HL-60/S4 (cell line): ENCODE measurements at regions not wholly inside any gene's neighbourhood (a gene's known extent, or its start where the extent isn't known, plus 50 kb on each side); places are given as distances from the start of the nearest gene placed in this dataset.

Experiments used
- in situ Hi-C: fragments of 300-500 bp; cut with MboI; formaldehyde crosslinking; loops from 2 replicates; pipeline ENCODE4 v1.14.3; 2022; ENCODE audit warnings: low sequenced_read_pairs

DNA sequence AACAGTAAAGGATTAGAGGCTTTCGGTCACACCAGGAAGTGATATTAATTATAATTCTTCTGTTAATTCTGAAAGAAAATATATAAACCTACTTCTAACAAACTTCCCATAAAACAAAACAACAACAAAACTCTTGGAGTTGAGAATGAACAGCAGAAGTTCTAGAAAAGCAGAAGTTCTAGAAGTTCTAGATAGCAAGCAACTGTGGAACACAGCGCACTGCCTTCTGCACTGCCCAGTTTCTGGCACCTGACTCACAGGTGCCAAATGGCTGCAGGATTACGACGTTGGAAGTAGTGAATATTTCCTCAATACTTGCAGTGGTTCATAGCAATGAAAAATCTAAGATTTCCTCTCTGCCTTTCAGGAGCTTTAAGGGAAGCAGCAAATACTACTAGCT lies 132.2 kb downstream of the OR13A1 start:
- in situ Hi-C loops, result no loop called here

DNA sequence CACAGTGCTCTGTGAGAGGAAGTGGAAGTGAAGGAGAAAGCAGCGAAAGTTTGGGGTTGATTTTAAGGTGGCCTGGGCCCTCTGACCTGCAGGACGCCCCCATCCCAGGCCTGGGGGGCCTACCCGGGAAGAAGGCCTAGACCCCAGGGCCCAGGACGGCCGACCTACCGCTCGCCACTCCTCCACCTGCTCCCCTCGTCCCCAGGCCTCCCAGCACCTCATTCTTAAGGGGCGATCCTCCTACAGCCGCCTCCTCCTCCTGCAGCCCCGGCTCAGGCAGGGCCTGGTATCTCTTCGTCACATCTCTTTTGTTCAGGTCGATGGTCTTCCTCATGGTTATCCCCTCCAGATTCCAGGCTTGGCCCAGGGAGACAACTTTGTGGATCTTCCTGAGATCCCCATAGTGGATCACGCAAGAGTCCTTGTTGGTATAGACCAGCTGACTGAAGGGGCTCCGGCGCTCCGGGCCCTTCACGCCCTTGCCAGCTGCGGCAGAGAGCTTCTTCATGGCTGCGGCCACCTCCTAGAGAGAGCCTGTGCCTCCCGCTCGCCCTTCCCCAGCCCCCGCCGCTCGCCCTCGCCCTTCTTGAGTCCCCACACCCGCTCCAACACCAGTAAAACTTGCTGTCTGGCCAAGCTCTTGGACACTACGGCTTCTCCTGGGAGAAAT lies 117.5 kb downstream of the OR13A1 start:
- in situ Hi-C loops, result no loop called here

DNA sequence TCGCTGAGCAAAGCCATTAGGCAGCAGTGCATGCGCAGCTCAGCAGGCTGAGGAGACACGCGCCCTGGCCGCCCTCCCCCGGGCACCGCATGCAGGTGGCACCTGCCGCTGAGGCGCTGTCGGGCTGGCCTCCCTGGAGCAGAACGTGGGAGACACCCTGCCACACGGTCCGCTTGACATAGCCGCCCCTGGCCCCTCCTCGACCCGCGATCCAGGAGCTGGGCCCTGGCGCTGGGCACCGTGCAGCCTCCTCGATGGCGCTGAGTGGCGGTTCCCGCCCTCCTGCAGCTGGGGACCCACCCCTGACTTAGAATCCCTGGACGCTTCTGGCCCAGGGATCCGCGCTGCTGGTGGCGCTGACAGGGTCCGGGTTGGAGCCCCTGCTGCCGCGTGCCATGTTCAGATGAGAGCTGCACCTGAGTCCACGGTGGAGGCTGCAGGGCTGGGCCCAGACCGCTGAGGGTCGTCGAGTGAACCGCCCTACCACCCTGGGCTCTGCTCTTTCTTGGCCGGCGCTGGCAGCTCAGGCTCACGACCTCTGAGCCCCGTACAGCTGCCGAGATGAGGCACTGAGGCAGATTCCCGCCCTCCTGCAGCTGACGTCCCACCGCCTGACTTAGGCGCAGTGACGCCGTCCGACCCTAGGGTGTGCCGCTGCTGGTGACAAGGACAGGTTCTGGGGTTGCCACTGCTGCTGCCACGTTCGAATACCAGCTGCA lies 116.8 kb downstream of the OR13A1 start:
- in situ Hi-C loops, result no loop called here

DNA sequence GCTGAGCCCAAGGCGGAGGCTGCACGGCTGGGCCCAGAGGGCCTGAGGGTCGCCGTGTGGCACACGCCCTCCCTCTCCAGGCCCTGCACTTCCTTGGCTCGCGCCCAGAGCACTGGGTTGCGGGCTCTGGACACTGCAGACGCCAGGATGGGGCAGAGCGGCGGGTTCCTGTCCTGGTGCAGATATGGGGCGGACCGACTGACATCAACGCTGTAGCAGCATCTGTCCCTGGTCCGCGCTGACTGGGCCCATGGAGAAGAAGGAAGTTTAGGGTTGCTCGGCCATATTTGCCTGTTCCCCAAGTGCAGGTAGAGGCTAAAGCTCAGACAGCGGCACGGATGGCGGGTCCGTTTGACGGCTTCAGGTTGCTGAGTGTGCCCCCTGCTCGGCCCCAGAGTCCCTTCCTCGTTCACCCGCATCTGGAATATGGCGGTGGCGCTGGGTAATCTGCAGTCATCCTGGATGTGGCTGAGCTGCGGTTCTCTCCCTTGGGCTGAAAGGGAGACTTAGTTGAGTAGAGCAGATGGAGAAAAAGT lies 116.1 kb downstream of the OR13A1 start:
- in situ Hi-C loops, result no loop called here

DNA sequence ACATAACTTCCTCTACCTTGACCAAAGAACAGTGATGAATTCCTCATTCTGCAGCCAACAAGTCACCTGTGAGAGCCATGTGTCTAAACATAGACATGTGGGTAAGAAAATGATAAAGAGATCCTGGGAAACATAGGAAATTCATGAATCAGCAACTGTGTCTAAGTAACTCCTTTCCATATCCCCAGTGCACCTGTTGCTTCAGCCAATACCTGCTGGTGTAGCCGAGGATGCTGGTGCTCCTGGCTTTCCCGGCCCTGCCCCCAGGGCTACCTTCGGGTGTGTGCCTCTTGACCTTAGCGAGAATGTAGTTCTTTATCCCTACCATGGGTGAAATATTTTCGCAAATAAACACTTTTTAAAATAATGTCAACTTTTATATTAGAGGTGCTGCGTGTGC lies 114.1 kb downstream of the OR13A1 start:
- in situ Hi-C loops, result no loop called here

DNA sequence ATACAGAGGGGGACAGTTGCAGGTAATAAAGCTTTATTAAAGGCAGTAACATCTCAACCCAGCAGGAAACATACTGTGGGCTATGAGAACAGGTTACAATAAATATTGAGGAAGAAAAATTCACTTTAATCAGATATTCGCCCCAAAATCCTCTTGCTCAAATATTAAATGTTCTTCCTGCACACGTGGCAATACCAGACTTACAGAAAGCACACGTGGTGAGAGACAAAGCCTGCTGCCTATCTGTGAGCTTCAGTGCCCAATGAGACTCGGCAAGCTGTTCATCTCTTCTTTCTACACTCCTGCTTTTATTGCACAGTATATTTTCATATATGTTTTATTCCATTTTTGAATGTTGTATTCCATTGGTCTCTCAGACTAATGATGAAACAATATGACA lies 113.2 kb downstream of the OR13A1 start:
- in situ Hi-C loops, result no loop called here

DNA sequence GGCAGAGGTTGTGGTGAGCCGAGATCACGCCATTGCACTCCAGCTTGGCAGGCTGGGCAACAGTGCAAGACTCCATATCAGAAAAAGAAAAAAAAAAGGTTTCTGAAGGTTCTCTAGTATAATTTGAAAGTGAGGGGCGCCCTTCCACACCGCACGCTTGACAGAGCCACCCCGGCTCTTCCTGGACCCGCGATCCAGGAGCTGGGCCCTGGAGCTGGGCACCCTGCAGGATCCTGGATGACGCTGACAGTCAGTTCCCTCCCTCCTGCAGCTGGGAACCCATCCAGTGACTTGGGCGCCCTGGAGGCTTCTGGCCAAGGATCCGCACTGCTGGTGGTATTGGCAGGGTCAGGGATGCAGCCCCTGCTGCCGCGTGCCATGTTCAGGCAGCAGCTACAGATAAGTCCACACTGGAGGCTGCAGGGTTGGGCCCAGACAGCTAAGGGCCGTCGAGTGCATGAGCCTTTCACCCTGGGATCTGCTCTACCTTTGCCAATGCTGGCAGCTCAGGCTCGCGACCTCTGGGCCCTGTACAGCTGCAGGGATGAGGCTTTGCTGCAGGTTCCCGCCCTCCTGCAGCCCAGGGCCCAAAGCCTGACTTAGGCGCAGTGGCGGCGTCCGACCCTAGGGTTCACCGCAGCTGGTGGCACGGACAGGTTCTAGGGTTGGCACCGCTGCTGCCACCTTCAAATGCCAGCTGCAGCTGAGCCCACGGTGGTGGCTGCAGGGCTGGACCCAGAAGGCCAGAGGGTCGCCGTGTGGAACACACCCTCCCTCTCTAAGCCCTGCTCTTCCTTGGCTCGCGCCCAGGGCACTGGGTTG lies 110.2 kb downstream of the OR13A1 start:
- in situ Hi-C loops, result no loop called here

DNA sequence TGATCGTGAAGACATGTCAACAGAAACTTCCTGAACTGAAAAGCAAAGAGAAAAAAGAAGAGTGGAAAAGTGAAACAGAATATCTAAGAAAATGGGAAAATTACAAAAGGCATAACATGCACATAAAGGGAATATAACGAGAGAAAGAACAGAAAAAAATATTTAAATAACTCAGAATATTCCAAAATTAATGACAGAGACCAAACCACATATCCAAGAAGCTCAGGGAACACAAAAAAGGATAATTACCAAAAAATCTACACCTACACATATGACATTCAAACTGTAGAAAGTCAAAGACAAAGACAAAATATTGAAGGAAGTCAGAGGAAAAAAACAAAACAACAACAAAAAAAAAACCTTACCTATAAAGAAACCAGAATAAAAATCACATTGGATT lies 105.5 kb downstream of the OR13A1 start:
- in situ Hi-C loops, result no loop called here

DNA sequence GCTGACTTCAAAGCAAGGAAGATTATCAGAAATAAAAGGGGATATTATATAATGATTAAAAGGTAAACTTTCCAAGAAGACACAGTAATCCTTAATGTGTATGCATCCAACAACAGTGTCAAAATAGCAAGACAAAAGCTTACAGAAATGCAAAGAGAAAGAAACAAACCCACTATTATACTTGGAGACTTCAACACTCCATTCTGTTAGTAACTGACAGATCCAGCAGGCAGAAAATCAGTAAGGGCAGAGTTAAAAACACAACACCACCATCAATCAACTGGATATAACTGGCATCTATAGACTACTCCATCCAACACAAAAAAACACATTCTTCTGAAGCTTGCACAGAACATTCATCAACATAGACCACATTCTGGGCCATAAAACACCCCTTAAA lies 103.8 kb downstream of the OR13A1 start:
- in situ Hi-C loops, result no loop called here

DNA sequence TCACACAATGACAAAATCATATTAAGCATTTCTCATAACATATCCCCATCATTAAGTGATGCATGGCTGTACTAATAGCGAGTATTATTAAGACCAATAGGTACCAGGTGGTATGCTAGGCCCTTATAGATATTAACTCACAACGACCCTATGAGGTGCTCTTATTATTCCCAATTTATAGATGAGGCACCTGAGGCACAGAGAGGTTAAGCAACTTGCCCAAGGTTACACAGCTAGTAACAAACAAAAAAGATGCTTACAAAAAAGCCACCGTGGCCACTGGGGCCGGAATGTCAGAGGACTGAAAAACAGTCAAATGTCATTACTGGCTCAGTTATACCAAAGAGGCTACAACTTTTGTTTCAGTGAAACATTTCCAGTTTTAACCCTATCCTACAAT lies 96.0 kb downstream of the OR13A1 start:
- in situ Hi-C loops, result no loop called here

DNA sequence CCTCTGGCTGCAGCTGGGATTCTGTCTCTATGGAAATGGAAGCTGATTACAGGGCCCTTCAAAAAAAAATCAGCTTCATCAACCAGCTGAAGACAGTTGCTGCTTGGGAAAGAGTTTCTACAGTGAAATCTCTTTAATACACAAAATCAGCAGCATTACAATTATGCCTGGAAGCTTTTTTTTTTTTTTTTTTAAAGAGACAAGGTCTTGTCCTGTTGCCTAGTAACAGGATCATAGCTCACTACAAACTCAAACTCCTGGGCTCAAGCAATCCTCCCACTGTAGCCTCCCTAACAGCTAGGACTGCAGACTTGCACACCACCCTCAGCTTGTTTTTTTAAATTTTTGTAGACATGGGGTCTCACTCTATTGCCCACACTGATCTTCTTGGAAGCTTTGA lies 94.5 kb downstream of the OR13A1 start:
- in situ Hi-C loops, result no loop called here

DNA sequence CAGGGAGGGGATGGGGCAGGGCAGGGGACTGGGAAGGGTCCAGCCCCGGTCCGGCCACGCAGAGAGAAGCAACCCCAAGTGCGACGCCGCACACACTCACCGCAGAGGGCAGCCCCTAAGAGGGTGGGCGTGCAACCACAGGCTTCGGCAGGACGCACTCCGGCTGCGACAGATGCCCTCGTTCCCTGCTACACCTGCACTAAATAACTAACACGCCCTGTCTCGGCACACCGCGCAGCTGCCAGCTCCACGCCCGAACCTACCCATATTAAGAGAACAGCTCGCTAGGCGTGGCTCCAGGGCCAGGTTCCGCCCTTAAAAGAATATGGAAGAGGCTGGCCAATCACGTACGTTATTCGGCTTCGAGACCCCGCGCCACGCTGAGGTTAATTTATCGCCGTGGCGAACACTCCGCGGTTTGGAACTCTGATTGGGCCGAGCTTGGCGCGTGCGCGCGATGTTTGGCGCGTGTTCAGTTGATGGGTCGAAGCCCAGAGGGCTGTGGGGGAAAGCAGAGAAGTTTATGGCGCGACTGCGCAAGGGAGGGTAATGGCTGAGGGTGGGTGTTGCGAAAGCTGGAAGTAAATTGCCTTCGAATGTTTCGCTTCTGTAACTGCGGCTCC lies 91.1 kb downstream of the OR13A1 start:
- in situ Hi-C loops, result no loop called here

DNA sequence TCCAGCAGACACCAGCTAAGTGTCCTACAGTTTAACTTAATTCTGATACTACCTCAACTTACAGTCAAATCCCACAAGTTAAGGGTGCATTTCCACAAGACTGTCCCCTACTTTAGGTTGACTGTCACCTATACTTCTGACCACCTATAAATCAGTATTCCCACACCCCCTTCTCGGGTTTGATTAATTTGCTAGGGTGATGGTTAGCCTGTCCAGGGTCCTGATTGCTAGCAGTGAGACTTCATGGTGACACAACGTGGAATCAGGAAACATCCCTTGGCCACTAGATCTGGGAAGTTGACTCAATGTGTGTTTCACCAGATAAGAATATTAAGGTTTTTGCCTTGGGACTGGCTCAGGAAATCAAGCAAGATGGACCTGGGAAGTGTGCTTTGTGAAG lies 88.4 kb downstream of the OR13A1 start:
- in situ Hi-C loops, result loop anchor here (25.0 kb wide), 1 partner anchor 1010 kb away; no protein-coding TSS in a partner anchor

DNA sequence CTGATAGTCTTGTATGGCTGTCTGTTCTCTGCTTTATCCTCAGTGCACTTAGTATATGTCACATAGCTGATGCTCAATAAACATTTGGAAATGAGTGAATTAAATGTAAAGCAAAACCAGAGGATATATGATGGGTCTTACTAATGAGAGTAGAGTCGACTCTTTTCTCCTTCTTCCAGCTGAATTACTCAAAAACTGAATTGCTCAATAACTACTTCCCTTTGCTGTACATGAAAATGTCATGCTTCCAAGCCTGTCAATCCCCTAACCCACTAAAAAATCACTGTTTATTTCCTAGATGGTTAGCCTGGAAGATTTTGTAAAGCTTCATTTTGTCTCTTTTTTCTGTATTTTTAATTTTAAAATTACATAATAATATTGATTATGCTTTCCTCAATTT lies 88.0 kb downstream of the OR13A1 start:
- in situ Hi-C loops, result loop anchor here (25.0 kb wide), 1 partner anchor 1010 kb away; no protein-coding TSS in a partner anchor

DNA sequence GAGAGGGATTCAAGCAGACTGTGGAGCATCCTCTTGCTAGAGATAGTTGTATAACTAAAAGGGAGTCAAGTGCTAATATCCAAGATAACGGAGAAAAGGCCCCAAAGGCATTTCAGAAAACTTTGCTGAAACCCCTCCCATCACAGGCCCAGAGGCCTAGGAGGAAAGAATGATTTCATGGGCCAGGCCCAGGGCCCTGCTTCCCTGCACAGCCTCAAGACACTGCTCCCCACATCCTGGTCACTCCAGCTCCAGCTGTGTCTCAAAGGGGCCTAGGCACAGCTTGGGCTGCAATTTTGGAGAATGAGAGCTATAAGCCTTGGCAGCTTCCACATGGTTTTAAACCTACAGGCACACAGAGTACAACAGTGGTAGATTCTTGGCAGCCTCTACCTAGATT lies 85.6 kb downstream of the OR13A1 start:
- in situ Hi-C loops, result loop anchor here (25.0 kb wide), 1 partner anchor 1007 kb away; no protein-coding TSS in a partner anchor

DNA sequence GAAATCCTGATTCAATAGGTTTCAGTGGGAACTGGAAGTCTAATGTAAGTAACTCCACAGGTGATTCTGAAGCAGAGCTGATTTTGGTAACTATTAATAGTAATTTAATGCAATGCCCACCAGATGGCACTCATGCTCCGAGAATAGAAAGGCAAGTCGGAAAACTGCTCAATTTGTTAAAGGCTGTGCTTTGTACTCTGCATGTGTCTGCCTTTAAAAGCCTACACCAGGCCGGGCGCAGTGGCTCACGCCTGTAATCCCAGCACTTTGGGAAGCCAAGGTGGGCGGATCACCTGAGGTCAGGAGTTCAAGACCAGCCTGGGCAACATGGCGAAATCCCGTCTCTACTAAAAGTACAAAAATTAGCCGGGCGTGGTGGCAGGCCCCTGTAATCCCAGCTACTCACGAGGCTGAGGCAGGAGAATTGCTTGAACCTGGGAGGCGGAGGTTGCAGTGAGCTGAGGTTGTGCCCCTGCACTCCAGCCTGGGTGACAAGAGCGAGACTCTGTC lies 80.1 kb downstream of the OR13A1 start:
- in situ Hi-C loops, result loop anchor here (25.0 kb wide), 1 partner anchor 1002 kb away; no protein-coding TSS in a partner anchor

DNA sequence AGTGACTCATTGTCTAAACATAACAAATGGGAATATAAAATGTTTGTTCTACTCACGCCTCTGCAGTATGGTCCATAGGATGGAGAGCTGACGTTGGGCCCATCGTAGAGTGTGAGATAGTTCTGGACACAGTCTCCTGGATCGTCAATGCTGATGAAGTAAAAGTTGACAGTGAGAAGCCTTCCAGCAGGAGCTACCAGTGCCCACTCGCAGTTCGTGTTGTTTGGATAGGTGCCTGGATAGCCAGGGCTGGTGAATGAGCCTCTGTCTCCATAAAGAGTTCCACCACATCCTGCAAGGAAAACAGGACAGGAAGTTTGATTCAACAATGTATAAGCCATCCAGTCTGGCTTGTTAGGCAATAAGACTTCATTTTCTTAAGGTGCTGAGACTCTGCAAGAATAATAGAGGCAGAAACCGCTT lies 79.6 kb downstream of the OR13A1 start:
- in situ Hi-C loops, result loop anchor here (25.0 kb wide), 1 partner anchor 1001 kb away; no protein-coding TSS in a partner anchor

DNA sequence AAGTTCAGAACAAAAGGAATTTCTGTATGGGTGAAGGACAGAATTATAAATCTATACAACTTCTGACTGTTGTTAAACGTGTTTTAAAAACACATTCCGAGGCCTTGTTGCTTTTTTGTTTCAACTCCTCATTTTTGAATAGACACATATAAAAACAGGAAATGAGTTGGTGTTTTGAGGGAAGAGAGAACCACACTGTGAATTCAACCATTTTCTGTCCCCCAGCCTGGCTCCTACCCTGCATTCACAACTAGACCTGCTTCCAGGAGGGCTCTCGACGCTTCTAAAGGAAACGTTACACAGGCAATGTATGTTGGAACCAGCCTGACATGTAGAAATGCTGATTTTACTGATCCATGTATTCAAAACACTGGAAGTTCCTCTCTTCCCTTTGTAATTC lies 76.5 kb downstream of the OR13A1 start:
- in situ Hi-C loops, result loop anchor here (25.0 kb wide), 1 partner anchor 998 kb away; no protein-coding TSS in a partner anchor

DNA sequence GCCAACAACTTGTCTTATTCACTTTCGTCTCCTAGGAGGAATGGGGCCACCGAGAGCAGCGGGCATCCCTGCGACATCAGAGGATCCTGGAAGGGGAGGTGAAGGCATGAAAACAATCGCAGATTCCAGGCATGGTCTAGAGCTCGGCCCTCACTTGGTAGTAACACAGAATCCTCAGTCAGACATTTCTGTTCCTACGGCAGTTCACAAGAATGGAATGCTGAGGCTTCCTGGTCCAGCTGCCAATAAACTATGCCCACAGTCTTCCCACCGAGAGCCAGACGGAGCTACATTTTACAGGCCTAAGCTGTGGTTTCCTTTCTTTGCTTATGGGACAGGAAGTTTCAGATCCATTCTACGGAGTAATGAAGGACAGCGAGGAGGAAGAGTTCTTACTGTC lies 75.8 kb downstream of the OR13A1 start:
- in situ Hi-C loops, result loop anchor here (25.0 kb wide), 1 partner anchor 998 kb away; no protein-coding TSS in a partner anchor

DNA sequence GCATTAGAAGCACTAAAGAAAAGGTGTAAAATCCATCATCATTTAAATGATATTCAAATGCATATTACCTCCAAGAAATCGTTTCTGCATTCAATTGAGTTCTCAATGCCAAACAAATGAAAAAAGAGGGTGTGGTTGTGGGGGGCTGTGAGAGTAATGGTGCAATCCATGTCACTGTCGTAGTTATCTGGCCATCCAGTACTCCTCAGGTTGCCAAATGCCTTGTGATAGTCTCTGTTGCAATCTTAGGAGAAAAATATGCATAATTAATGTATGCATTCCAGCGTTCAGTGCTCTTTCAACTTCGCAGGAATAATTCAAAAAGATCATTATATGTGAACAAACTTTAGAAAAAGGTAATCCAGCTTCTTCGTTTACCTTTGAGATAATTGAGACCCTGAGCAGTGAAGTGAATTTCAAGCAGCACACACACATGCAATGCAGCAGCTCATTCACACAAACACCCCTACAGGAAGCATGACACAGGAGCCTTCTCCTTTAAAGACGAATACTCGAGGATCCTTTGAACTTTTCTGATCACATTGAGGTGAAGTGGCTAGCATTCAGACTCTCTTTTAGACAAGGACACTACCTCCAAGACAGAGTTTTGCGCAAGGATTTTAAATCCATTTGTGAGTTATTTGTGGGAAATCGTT lies 73.4 kb downstream of the OR13A1 start:
- in situ Hi-C loops, result loop anchor here (25.0 kb wide), 1 partner anchor 995 kb away; no protein-coding TSS in a partner anchor
